ENCODE measurements at regions not wholly inside any gene's neighbourhood (a gene's known extent, or its start where the extent isn't known, plus 50 kb on each side); places are given as distances from the start of the nearest gene placed in this dataset.

DNA sequence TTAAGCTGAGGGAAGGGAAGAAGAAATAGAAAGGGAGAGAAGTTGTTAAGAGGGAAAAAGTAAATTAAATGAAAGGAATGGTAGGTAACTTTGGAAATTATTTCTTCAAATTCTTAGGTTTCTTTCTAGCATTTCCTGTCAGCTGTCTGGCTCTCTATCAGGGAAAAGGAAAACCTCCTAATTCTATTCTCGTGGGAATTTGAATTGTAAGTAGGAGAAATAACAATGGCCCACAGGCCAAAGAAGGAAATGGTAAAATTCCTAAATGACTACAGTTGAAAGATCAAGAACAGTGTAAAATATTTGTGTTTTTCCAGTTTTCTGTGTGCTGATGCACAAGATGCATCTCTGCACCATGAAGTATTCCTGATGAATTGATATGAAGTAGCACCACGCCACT is 173.0 kb downstream of the IBTK start:
- Histone ChIP-seq H3K27me3 (ENCODE audit: control insufficient read depth, insufficient read depth, low read length) (no peaks in the 10 kb centered on the region), H3K36me3 (ENCODE audit: control insufficient read depth, insufficient read depth, low read length) (no peaks in the 10 kb centered on the region), H3K4me1 (ENCODE audit: control insufficient read depth, insufficient read depth, low read length) (no peaks in the 10 kb centered on the region), H3K4me3 (ENCODE audit: low read depth, low read length) (no peak overlapping the region), H3K27ac (ENCODE audit: low read depth, low read length) (no peak overlapping the region), H3K9me3 (ENCODE audit: control insufficient read depth, insufficient read depth, low read length) (no peaks in the 10 kb centered on the region)
- no peak for DNase-seq (ENCODE audit: low read depth in 4 of 6, low spot score in 6 of 6)
- no CpG with 5 or more reads among the region's 2 CpGs for WGBS (ENCODE audit: insufficient coverage)

DNA sequence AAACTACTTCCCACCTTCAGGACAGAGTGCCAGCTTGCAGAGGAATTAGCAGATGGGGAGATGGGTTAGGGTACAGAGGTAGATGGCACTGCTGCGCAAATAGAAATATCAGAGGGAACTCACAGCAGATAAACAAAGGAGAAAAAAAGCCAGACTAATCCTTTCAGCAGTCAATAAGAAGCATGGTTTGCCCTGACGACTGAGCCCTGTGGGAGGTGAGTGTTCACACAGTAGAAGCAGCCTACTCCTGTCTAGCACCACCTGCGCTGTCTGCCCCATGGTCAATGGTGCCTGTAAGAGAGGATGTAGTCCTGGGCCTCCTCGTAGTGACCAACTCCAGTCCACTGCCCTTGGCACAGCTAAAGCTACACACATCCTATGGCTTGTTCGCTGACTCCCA is 174.1 kb downstream of the IBTK start:
- H3K27ac ChIP-seq (ENCODE audit: low read depth, low read length), result no peak overlapping the region
- no peaks in the 10 kb centered on the region for H3K36me3 ChIP-seq (ENCODE audit: control insufficient read depth, insufficient read depth, low read length)
- peak in 1 of 6 donors; percentile 14 for DNase-seq (ENCODE audit: low read depth in 4 of 6, low spot score in 6 of 6)
- no peak overlapping the region for H3K4me3 ChIP-seq (ENCODE audit: low read depth, low read length)
- no peaks in the 10 kb centered on the region for H3K4me1 ChIP-seq (ENCODE audit: control insufficient read depth, insufficient read depth, low read length)
- WGBS (ENCODE audit: insufficient coverage), result no CpG with 5 or more reads among the region's 5 CpGs
- H3K9me3 ChIP-seq (ENCODE audit: control insufficient read depth, insufficient read depth, low read length), result no peaks in the 10 kb centered on the region
- no peaks in the 10 kb centered on the region for H3K27me3 ChIP-seq (ENCODE audit: control insufficient read depth, insufficient read depth, low read length)

DNA sequence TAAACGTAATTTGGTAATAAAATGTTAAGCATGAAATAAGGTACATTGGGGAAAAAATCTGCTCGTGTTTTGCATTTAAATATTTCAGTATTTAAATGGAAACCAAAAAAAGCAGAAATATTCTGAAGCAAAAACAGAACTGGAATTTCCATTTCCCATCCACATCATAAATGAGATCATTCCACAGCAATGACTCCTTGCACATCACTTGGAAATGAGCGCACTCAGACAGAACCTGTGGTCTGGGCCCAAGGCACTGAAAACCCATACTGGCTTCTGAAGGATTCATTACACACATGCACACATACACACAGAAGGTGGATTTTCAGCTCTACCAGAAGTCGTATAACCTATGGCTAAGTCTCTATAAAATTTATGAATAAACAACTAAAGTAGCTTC is 174.8 kb downstream of the IBTK start:
- H3K9me3 ChIP-seq (ENCODE audit: control insufficient read depth, insufficient read depth, low read length), result no peaks in the 10 kb centered on the region
- no peak overlapping the region for H3K4me3 ChIP-seq (ENCODE audit: low read depth, low read length)
- H3K36me3 ChIP-seq (ENCODE audit: control insufficient read depth, insufficient read depth, low read length), result no peaks in the 10 kb centered on the region
- 22% methylated on average over 1 of the region's 4 CpGs for WGBS (ENCODE audit: insufficient coverage)
- no peak overlapping the region for H3K27ac ChIP-seq (ENCODE audit: low read depth, low read length)
- peak in 2 of 6 donors; percentile 11 to 76 for DNase-seq (ENCODE audit: low read depth in 4 of 6, low spot score in 6 of 6)
- no peaks in the 10 kb centered on the region for H3K4me1 ChIP-seq (ENCODE audit: control insufficient read depth, insufficient read depth, low read length)
- H3K27me3 ChIP-seq (ENCODE audit: control insufficient read depth, insufficient read depth, low read length), result no peaks in the 10 kb centered on the region

DNA sequence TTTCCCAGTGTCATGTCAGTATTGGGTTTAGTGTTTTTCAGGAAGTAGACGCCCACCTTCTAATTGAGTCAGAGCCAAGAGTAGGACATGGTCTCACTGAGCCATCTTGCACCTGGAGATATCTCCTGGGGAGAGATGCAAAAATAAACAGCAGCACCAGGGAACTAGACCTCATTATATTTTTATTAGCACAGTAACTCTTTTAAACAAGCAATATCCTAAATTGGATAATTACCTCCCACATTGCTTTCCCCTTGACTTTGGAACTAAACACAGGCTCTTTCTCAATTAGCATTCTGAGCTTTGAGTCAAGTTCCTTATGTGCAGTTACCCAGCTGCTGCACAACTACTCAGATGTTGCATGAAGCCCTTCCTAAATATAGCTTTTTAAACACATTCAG is 175.4 kb downstream of the IBTK start:
- WGBS (ENCODE audit: insufficient coverage), result no CpG with 5 or more reads among the region's 1 CpG
- Histone ChIP-seq H3K4me3 (ENCODE audit: low read depth, low read length) (no peak overlapping the region), H3K4me1 (ENCODE audit: control insufficient read depth, insufficient read depth, low read length) (no peaks in the 10 kb centered on the region), H3K27ac (ENCODE audit: low read depth, low read length) (no peak overlapping the region), H3K36me3 (ENCODE audit: control insufficient read depth, insufficient read depth, low read length) (no peaks in the 10 kb centered on the region), H3K27me3 (ENCODE audit: control insufficient read depth, insufficient read depth, low read length) (no peaks in the 10 kb centered on the region), H3K9me3 (ENCODE audit: control insufficient read depth, insufficient read depth, low read length) (no peaks in the 10 kb centered on the region)
- DNase-seq (ENCODE audit: low read depth in 4 of 6, low spot score in 6 of 6), result peak in 4 of 6 donors; percentile 26 to 92 (median 36)

DNA sequence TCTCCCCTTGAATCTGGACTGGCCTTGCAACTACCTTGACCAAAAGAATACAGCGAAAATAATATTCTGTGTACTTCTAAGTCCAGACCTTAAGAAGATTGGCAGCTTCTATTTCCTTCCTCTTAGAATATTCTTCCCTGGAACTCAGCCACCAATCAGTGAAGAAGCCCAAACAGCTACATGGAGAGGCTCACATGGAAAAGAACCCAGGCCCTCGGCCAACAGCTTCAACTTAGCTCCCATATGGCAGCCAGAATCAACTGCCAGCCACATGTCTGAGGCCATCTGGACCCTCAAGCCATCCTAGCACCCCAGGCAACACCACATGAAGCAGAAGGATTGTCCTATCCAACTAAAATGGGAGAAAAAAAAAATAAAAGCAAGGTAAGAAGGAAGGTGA is 178.8 kb downstream of the IBTK start:
- DNase-seq (ENCODE audit: low read depth in 4 of 6, low spot score in 6 of 6), result peak in 1 of 6 donors; percentile 87
- H3K4me1 ChIP-seq (ENCODE audit: control insufficient read depth, insufficient read depth, low read length), result no peaks in the 10 kb centered on the region
- no peaks in the 10 kb centered on the region for H3K36me3 ChIP-seq (ENCODE audit: control insufficient read depth, insufficient read depth, low read length)
- no peak overlapping the region for H3K27ac ChIP-seq (ENCODE audit: low read depth, low read length)
- WGBS (ENCODE audit: insufficient coverage), result 45% methylated on average over 2 of the region's 2 CpGs
- H3K4me3 ChIP-seq (ENCODE audit: low read depth, low read length), result no peak overlapping the region
- no peaks in the 10 kb centered on the region for H3K9me3 ChIP-seq (ENCODE audit: control insufficient read depth, insufficient read depth, low read length)
- no peaks in the 10 kb centered on the region for H3K27me3 ChIP-seq (ENCODE audit: control insufficient read depth, insufficient read depth, low read length)

DNA sequence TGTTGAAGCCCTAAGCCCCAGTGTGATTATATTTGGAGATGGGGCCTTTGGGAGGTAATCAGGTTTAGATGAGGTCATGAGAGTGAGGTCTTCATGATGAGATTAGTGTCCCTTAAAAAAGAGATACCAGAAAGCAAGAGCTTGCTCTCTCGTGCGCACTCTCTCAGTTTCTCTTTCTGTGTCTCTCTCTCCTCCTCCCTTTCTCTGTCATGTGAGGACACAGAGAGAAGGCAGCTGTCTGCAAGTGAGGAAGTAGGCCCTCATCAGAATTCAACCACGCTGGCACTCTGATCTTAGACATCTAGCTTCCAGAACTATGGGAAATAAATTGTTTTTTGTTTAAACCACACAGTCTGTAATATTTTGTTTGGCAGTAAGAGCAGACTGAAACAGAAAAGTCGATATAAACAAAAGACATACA is 180.5 kb downstream of the IBTK start:
- Histone ChIP-seq H3K36me3 (ENCODE audit: control insufficient read depth, insufficient read depth, low read length) (no peaks in the 10 kb centered on the region), H3K9me3 (ENCODE audit: control insufficient read depth, insufficient read depth, low read length) (no peaks in the 10 kb centered on the region), H3K27ac (ENCODE audit: low read depth, low read length) (no peak overlapping the region), H3K4me3 (ENCODE audit: low read depth, low read length) (no peak overlapping the region), H3K27me3 (ENCODE audit: control insufficient read depth, insufficient read depth, low read length) (no peaks in the 10 kb centered on the region), H3K4me1 (ENCODE audit: control insufficient read depth, insufficient read depth, low read length) (no peaks in the 10 kb centered on the region)
- peak in 1 of 6 donors; percentile 51 for DNase-seq (ENCODE audit: low read depth in 4 of 6, low spot score in 6 of 6)
- WGBS (ENCODE audit: insufficient coverage), result no CpG with 5 or more reads among the region's 4 CpGs

DNA sequence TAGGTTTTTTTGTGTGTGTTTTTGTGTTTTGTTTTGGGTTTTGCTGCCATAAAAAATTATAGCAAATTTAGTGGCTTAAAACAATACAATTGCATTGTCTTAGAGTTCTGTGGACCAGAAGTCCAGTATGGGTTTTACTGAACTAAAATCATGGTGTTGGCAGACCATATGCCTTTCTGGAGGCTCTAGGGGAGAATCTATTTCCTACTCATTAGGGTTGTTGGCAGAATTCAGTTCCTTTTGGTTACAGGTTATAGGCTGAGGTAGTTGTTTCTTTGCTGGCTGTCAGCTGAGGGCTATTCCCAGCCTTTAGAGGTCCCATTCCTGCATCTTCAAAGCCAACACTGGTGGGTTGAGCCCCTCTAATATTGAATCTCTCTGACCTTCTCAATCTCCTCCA is 181.3 kb downstream of the IBTK start:
- Histone ChIP-seq H3K4me3 (ENCODE audit: low read depth, low read length) (no peak overlapping the region), H3K36me3 (ENCODE audit: control insufficient read depth, insufficient read depth, low read length) (no peaks in the 10 kb centered on the region), H3K4me1 (ENCODE audit: control insufficient read depth, insufficient read depth, low read length) (no peaks in the 10 kb centered on the region), H3K27ac (ENCODE audit: low read depth, low read length) (no peak overlapping the region), H3K27me3 (ENCODE audit: control insufficient read depth, insufficient read depth, low read length) (no peaks in the 10 kb centered on the region), H3K9me3 (ENCODE audit: control insufficient read depth, insufficient read depth, low read length) (no peaks in the 10 kb centered on the region)
- no peak for DNase-seq (ENCODE audit: low read depth in 4 of 6, low spot score in 6 of 6)

DNA sequence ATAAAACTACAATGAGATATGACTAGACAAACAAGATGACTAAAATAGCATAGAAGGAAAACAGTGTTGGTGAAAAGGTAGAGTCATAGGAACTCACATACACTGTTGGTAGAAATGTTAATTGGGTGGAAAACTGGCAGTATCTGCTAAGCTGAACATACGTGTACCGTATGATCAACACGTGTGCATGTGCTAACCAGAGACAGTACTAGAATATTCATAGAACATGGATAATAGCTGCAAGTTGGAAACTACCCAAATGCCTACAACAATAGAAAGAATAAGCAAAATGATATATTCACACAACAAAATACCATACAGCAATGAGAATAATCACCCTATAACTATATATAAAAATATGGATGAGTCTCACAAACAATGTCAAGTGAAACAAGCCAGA is 184.0 kb downstream of the IBTK start:
- Histone ChIP-seq H3K27ac (ENCODE audit: low read depth, low read length) (no peak overlapping the region), H3K4me3 (ENCODE audit: low read depth, low read length) (no peak overlapping the region), H3K36me3 (ENCODE audit: control insufficient read depth, insufficient read depth, low read length) (no peaks in the 10 kb centered on the region), H3K9me3 (ENCODE audit: control insufficient read depth, insufficient read depth, low read length) (no peaks in the 10 kb centered on the region), H3K27me3 (ENCODE audit: control insufficient read depth, insufficient read depth, low read length) (no peaks in the 10 kb centered on the region), H3K4me1 (ENCODE audit: control insufficient read depth, insufficient read depth, low read length) (no peaks in the 10 kb centered on the region)
- peak in 1 of 6 donors; percentile 52 for DNase-seq (ENCODE audit: low read depth in 4 of 6, low spot score in 6 of 6)
- WGBS (ENCODE audit: insufficient coverage), result no CpG with 5 or more reads among the region's 3 CpGs

DNA sequence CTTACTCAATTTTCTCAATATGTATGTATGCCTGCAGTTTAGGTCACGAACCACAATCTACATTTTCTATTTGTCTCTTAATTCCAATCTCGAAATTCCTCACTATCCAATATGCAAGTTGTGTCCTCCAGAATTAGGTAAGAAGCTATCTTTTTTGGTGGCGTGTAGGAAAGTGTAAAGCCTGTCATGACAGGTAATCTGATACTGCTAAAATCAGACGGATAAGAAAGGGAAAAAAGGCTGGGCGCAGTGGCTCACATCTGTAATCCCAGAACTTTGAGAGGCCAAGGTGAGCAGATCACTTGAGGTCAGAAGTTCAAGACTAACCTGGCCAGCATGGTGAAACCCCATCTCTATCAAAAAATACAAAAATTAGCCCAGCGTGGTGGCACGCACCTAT is 185.3 kb downstream of the IBTK start:
- DNase-seq (ENCODE audit: low read depth in 4 of 6, low spot score in 6 of 6), result no peak
- no peaks in the 10 kb centered on the region for H3K36me3 ChIP-seq (ENCODE audit: control insufficient read depth, insufficient read depth, low read length)
- no peaks in the 10 kb centered on the region for H3K9me3 ChIP-seq (ENCODE audit: control insufficient read depth, insufficient read depth, low read length)
- H3K27ac ChIP-seq (ENCODE audit: low read depth, low read length), result no peak overlapping the region
- no peaks in the 10 kb centered on the region for H3K27me3 ChIP-seq (ENCODE audit: control insufficient read depth, insufficient read depth, low read length)
- no peak overlapping the region for H3K4me3 ChIP-seq (ENCODE audit: low read depth, low read length)
- 80% methylated on average over 5 of the region's 7 CpGs for WGBS (ENCODE audit: insufficient coverage)
- H3K4me1 ChIP-seq (ENCODE audit: control insufficient read depth, insufficient read depth, low read length), result peaks cover 7% of the 10 kb centered on the region

DNA sequence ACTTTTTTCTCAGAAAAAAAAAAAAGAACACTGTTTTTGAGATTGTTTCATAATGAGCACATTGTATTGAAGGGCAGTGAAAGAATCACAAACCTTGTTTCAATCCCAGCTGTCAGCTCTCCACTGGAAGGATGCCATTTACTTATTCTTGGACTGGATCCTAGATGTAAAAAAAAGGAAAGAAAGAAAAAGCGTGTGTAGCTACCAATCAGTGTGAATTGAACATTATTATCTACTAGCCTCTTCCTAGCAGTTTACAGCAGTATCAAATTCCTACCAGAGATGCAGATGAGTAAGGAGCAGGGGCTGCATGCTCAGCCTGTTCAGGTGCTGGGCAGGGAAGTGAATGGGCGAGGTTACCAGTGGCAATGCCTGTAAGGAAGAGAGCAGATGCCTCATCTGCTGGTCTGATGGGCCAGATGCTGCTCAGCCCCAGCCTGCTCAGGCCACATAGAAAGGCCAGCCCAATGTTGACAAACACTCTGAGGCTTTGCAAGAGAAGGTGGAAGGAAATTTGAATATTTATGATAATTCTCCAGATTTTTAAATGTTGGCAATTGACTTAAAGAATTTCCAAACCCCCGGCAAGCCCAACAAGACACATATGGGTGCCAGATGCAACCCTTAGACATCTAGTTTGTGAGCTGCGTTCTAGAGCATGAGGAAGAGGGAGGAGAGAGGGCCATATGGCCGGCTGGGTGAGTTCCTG is 189.5 kb downstream of the IBTK start:
- peak overlapping the region; percentile 29 for H3K27ac ChIP-seq (ENCODE audit: low read depth, low read length)
- no peaks in the 10 kb centered on the region for H3K9me3 ChIP-seq (ENCODE audit: control insufficient read depth, insufficient read depth, low read length)
- H3K4me1 ChIP-seq (ENCODE audit: control insufficient read depth, insufficient read depth, low read length), result peaks cover 11% of the 10 kb centered on the region
- DNase-seq (ENCODE audit: low read depth in 4 of 6, low spot score in 6 of 6), result peak in 4 of 6 donors; percentile 32 to 91 (median 60)
- no peak overlapping the region for H3K4me3 ChIP-seq (ENCODE audit: low read depth, low read length)
- H3K36me3 ChIP-seq (ENCODE audit: control insufficient read depth, insufficient read depth, low read length), result no peaks in the 10 kb centered on the region
- WGBS (ENCODE audit: insufficient coverage), result 49% methylated on average over 2 of the region's 5 CpGs
- no peaks in the 10 kb centered on the region for H3K27me3 ChIP-seq (ENCODE audit: control insufficient read depth, insufficient read depth, low read length)

Data from spinal cord (tissue), 9 donors.